ENCODE measurements at regions not wholly inside any gene's neighbourhood (a gene's known extent, or its start where the extent isn't known, plus 50 kb on each side); places are given as distances from the start of the nearest gene placed in this dataset.

DNA sequence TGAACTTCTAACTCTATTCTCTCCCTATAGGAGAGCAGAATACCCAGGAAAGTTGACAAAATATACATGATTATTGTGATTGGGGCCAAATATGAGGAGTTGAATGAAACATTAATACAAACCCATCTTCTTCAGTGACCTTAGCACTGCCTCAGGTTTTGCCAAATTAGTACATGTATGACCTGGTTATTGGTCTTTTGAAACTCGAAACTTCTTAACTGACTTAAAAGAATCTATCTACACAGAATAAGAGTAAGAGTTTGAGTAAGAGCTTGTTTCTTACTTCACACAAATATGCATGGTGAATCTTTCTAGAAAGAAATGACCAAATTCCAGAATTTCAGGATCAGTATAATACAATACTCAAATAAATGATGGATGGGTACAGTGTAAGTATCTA lies 213.0 kb upstream of the GK2 start:
- H3K9me3 ChIP-seq (ENCODE audit: severe bottlenecking): no peaks in the 10 kb centered on the region
- DNase-seq (ENCODE audit: low spot score) (no peak), ATAC-seq (ENCODE audit: low read depth) (no peak)
- no peaks in the 10 kb centered on the region for H3K27me3 ChIP-seq (ENCODE audit: insufficient read depth, poor library complexity, severe bottlenecking)
- H3K27ac ChIP-seq (ENCODE audit: poor library complexity, severe bottlenecking): no peak overlapping the region
- no peak overlapping the region for H3K4me3 ChIP-seq (ENCODE audit: severe bottlenecking)
- H3K36me3 ChIP-seq (ENCODE audit: low read depth): no peaks in the 10 kb centered on the region
- H3K4me1 ChIP-seq (ENCODE audit: insufficient read depth, poor library complexity, severe bottlenecking): no peaks in the 10 kb centered on the region
- TF ChIP-seq, protein P1, sequence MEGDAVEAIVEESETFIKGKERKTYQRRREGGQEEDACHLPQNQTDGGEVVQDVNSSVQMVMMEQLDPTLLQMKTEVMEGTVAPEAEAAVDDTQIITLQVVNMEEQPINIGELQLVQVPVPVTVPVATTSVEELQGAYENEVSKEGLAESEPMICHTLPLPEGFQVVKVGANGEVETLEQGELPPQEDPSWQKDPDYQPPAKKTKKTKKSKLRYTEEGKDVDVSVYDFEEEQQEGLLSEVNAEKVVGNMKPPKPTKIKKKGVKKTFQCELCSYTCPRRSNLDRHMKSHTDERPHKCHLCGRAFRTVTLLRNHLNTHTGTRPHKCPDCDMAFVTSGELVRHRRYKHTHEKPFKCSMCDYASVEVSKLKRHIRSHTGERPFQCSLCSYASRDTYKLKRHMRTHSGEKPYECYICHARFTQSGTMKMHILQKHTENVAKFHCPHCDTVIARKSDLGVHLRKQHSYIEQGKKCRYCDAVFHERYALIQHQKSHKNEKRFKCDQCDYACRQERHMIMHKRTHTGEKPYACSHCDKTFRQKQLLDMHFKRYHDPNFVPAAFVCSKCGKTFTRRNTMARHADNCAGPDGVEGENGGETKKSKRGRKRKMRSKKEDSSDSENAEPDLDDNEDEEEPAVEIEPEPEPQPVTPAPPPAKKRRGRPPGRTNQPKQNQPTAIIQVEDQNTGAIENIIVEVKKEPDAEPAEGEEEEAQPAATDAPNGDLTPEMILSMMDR (IDR thresholded peaks at IDR 0.05; ENCODE audit: poor library complexity, severe bottlenecking): no peak

DNA sequence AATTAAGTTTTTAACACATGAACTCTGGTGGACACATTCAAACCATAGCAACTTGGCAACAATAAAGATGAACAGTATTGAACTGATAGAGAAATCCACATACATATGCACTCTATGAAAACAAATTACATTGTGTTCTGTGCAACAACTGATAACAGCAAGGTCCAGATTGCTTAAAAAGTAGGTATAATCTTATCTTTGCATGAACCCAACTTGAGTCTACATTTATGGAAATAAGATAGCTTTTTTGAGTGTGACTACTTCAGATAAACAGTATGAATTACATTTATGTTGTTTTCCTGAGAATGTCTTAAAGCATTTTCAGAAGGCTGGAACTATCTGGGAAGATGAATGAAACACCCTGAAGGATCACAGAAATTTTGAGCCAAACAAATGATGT lies 212.6 kb upstream of the GK2 start:
- H3K27ac ChIP-seq (ENCODE audit: poor library complexity, severe bottlenecking): no peak overlapping the region
- no peak for DNase-seq (ENCODE audit: low spot score)
- no peaks in the 10 kb centered on the region for H3K9me3 ChIP-seq (ENCODE audit: severe bottlenecking)
- no peak overlapping the region for H3K4me3 ChIP-seq (ENCODE audit: severe bottlenecking)
- no peaks in the 10 kb centered on the region for H3K27me3 ChIP-seq (ENCODE audit: insufficient read depth, poor library complexity, severe bottlenecking)
- H3K4me1 ChIP-seq (ENCODE audit: insufficient read depth, poor library complexity, severe bottlenecking): no peaks in the 10 kb centered on the region
- H3K36me3 ChIP-seq (ENCODE audit: low read depth): no peaks in the 10 kb centered on the region
- TF ChIP-seq, protein P1 (IDR thresholded peaks at IDR 0.05; ENCODE audit: poor library complexity, severe bottlenecking): no peak
- no peak for ATAC-seq (ENCODE audit: low read depth)

DNA sequence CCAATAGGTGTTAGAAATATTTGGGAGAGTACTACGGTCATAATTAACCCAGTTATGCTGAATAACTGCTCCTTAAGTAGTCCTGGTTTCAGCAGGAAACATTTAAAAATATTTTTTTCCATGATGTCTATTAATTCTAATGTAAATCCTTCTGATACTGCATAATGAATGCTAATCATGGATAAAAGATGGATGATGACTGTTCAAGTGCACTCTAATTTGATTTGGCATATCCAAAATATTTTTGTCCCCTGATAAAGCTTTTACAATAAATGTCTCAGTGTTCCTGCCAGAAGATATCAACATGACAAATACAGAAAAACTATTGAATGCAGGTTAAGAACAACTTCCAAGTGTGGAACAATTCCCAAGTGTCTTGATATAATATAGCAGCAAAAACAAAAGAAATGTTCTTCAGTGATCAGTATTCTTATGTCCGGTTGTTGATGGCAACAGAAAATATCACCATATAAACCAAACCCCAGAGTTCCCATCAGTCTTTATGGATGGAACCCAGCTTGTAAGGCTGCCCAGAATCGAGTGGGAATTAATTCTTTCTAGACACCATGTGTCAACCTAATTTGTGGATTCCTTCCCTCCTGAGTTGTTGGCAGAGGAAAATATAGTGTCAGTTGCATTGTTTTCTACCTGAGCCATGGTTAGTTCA lies 205.4 kb upstream of the GK2 start:
- Histone ChIP-seq H3K36me3 (ENCODE audit: low read depth) (no peaks in the 10 kb centered on the region), H3K27me3 (ENCODE audit: insufficient read depth, poor library complexity, severe bottlenecking) (no peaks in the 10 kb centered on the region), H3K4me1 (ENCODE audit: insufficient read depth, poor library complexity, severe bottlenecking) (no peaks in the 10 kb centered on the region), H3K9me3 (ENCODE audit: severe bottlenecking) (no peaks in the 10 kb centered on the region), H3K4me3 (ENCODE audit: severe bottlenecking) (no peak overlapping the region), H3K27ac (ENCODE audit: poor library complexity, severe bottlenecking) (no peak overlapping the region)
- DNase-seq (ENCODE audit: low spot score) (no peak), ATAC-seq (ENCODE audit: low read depth) (no peak)
- TF ChIP-seq, protein P1 (IDR thresholded peaks at IDR 0.05; ENCODE audit: poor library complexity, severe bottlenecking): no peak

DNA sequence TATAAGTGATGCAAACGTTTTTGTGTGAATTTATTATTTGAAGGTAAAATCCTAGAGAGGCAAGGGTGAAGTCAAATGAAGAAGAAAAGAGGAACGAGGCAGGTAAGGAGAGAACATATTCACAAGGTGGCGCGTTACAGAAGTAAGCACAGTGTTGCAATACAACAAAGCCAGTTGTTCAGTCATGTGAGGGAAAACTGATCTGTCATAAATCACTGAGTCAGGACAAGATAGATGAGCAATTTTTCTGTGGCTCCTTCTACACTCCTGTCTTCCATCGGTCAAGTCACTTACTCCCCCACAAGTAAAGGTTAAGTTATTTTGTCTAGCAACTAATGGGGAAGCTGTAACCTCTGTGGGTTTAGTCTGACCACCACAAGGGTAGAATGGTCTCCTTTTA lies 203.0 kb upstream of the GK2 start:
- Histone ChIP-seq H3K9me3 (ENCODE audit: severe bottlenecking) (no peaks in the 10 kb centered on the region), H3K27ac (ENCODE audit: poor library complexity, severe bottlenecking) (no peak overlapping the region), H3K4me1 (ENCODE audit: insufficient read depth, poor library complexity, severe bottlenecking) (no peaks in the 10 kb centered on the region), H3K27me3 (ENCODE audit: insufficient read depth, poor library complexity, severe bottlenecking) (no peaks in the 10 kb centered on the region), H3K36me3 (ENCODE audit: low read depth) (no peaks in the 10 kb centered on the region), H3K4me3 (ENCODE audit: severe bottlenecking) (no peak overlapping the region)
- ATAC-seq (ENCODE audit: low read depth): no peak
- no peak for DNase-seq (ENCODE audit: low spot score)
- TF ChIP-seq, protein P1 (IDR thresholded peaks at IDR 0.05; ENCODE audit: poor library complexity, severe bottlenecking): no peak

DNA sequence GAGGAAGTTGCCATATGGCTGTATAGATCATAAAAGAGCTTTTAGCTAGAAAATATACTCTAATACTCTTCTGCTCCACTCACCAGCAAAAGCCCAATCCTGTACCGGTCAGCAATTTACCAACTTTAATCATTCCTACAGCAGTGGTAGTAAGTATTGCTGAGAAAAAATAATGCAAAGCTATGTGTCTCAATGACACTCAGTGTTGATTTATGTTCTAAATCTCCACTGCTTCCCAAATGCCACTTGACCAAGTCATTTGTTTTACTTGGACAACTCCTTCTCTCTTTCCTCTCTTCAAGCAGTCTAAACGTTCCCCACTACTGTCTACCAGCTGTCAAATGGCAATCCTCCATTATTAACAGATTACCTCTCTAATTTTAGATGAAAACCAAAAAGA lies 201.8 kb upstream of the GK2 start:
- TF ChIP-seq, protein P1 (IDR thresholded peaks at IDR 0.05; ENCODE audit: poor library complexity, severe bottlenecking): no peak
- DNase-seq (ENCODE audit: low spot score) (no peak), ATAC-seq (ENCODE audit: low read depth) (no peak)

More for the DNA sequence above, 201.8 kb upstream of the GK2 start:
- no peaks in the 10 kb centered on the region for H3K27me3 ChIP-seq (ENCODE audit: insufficient read depth, poor library complexity, severe bottlenecking)
- H3K4me3 ChIP-seq (ENCODE audit: severe bottlenecking): no peak overlapping the region
- no peak overlapping the region for H3K27ac ChIP-seq (ENCODE audit: poor library complexity, severe bottlenecking)
- no peaks in the 10 kb centered on the region for H3K36me3 ChIP-seq (ENCODE audit: low read depth)
- no peaks in the 10 kb centered on the region for H3K4me1 ChIP-seq (ENCODE audit: insufficient read depth, poor library complexity, severe bottlenecking)
- H3K9me3 ChIP-seq (ENCODE audit: severe bottlenecking): no peaks in the 10 kb centered on the region

Data from RWPE2 (cell line).